K562 (cell line): ENCODE measurements at regions not wholly inside any gene's neighbourhood (a gene's known extent, or its start where the extent isn't known, plus 50 kb on each side); places are given as distances from the start of the nearest gene placed in this dataset.

Experiments
- CBFA2T3 ChIP-seq: fragments of 450-650 bp; IDR thresholded peaks from 2 replicates; pipeline ENCODE4 v1.6.1; 2017
- CTCF ChIP-seq, 3 experiments: IDR thresholded peaks in 2 of 3; conservative IDR thresholded peaks in 1 of 3; 2 replicates each; pipeline ENCODE4 v1.5.1; 2011 to 2012; ENCODE audit warnings: low read length in 3 of 3, mild to moderate bottlenecking in 3 of 3, control low read depth in 2 of 3, improper control_type of control experiment in 1 of 3, inconsistent platforms in 1 of 3, low read depth in 1 of 3, mixed read lengths in 1 of 3, moderate library complexity in 1 of 3; ENCODE audit not compliant: insufficient read depth in 2 of 3
- EGR1 ChIP-seq: fragments of 450-650 bp; conservative IDR thresholded peaks from 2 replicates; pipeline ENCODE4 v1.6.1; 2017; ENCODE audit warnings: mild to moderate bottlenecking
- ESRRA ChIP-seq: fragments of 450-650 bp; IDR thresholded peaks from 2 replicates; pipeline ENCODE4 v1.6.1; 2014; ENCODE audit warnings: low read depth, mild to moderate bottlenecking, moderate library complexity, borderline replicate concordance
- GATA2 ChIP-seq: sonication (generic); formaldehyde crosslinking; IDR thresholded peaks from 2 replicates; pipeline ENCODE4 v1.4.0; 2020; ENCODE audit warnings: mild to moderate bottlenecking, missing genetic modification reagents
- NFIC ChIP-seq: fragments of 450-650 bp; IDR thresholded peaks from 2 replicates; pipeline ENCODE4 v1.6.1; 2017; ENCODE audit warnings: mild to moderate bottlenecking, inconsistent platforms
- NFYB ChIP-seq: IDR thresholded peaks from 2 replicates; pipeline ENCODE4 v1.6.1; 2011; ENCODE audit warnings: mild to moderate bottlenecking, moderate library complexity; ENCODE audit not compliant: insufficient read length; ENCODE audit errors: extremely low read depth
- STAT6 ChIP-seq: sonication (generic); formaldehyde crosslinking; IDR thresholded peaks from 2 replicates; pipeline ENCODE4 v1.8.1; 2023; ENCODE audit warnings: mild to moderate bottlenecking, missing genetic modification reagents
- TCF7L2 ChIP-seq: fragments of 150-350 bp; IDR thresholded peaks from 2 replicates; pipeline ENCODE4 v1.6.1; 2016; ENCODE audit warnings: low read depth, mild to moderate bottlenecking, low read length, moderate library complexity

GRCh38 chr15:58327958-58328357, 103.8 kb upstream of the LIPC start:
- TF ChIP-seq CTCF (IDR thresholded peaks at IDR 0.05 in 2 of 3, conservative IDR thresholded peaks at IDR 0.05 in 1 of 3; ENCODE audit: insufficient read depth in 2 of 3, low read depth in 1 of 3, low read length in 3 of 3) (no peak), ESRRA (no peak), GATA2 (no peak), EGR1 (no peak), NFYB (no peak), STAT6 (CRISPR knock-in tag) (no peak), TCF7L2 (no peak), CBFA2T3 (no peak), NFIC (no peak)
